WTC11 (cell line): ENCODE measurements at regions not wholly inside any gene's neighbourhood (a gene's known extent, or its start where the extent isn't known, plus 50 kb on each side); places are given as distances from the start of the nearest gene placed in this dataset.

Source experiments
- ATAC-seq: fragments of 200-7000 bp; cut with Tn5 transposase; 2 replicates; pipeline ENCODE4 v1.10.0; 2021; ENCODE audit warnings: mild to moderate bottlenecking, moderate library complexity
- CTCF ChIA-PET: fragments of 300-600 bp; sonication (Branson Sonifier 250); formaldehyde crosslinking; loops from one replicate; lab custom pipeline; 2021; ENCODE audit warnings: antibody characterized with exemption; lab: Charles Lee
- POLR2A ChIA-PET: fragments of 350-600 bp; sonication (Branson Sonifier 250); formaldehyde crosslinking; loops from one replicate; lab custom pipeline; 2021; ENCODE audit warnings: antibody characterized with exemption; lab: Charles Lee
- DNase-seq: peaks from one replicate; pipeline ENCODE4 v3.0.0; 2021; ENCODE audit warnings: low spot score
- H3K27ac Mint-ChIP-seq: 2 replicates; pipeline ENCODE4 v1.8.0; 2021; ENCODE audit warnings: mixed read lengths
- H3K27me3 Mint-ChIP-seq: 2 replicates; pipeline ENCODE4 v1.8.0; 2021; ENCODE audit warnings: low read depth, mild to moderate bottlenecking, moderate library complexity, mixed read lengths
- H3K36me3 Mint-ChIP-seq: 2 replicates; pipeline ENCODE4 v1.8.0; 2021; ENCODE audit warnings: mixed read lengths
- H3K4me1 Mint-ChIP-seq: 2 replicates; pipeline ENCODE4 v1.8.0; 2022; ENCODE audit warnings: mixed read lengths
- H3K4me3 Mint-ChIP-seq: 2 replicates; pipeline ENCODE4 v1.8.0; 2021; ENCODE audit warnings: mild to moderate bottlenecking, moderate library complexity, mixed read lengths
- H3K9me3 Mint-ChIP-seq: 2 replicates; pipeline ENCODE4 v1.8.0; 2021; ENCODE audit warnings: mixed read lengths
- AFF4 ChIP-seq: sonication (generic); formaldehyde crosslinking; IDR thresholded peaks from 2 replicates; pipeline ENCODE4 v1.8.1; 2023; ENCODE audit warnings: mild to moderate bottlenecking, missing genetic modification reagents, borderline replicate concordance
- AR ChIP-seq: fragments of 250-450 bp; sonication (Bioruptor Pico); IDR thresholded peaks from 2 replicates; pipeline ENCODE4 v1.9.0; 2021; ENCODE audit warnings: mild to moderate bottlenecking
- E2F5 ChIP-seq: sonication (generic); formaldehyde crosslinking; IDR thresholded peaks from 2 replicates; pipeline ENCODE4 v1.8.1; 2022; ENCODE audit warnings: mild to moderate bottlenecking, moderate library complexity, missing genetic modification reagents
- EMX1 ChIP-seq: fragments of 250-450 bp; sonication (Bioruptor Pico); IDR thresholded peaks from 2 replicates; pipeline ENCODE4 v1.8.0; 2021; ENCODE audit warnings: mild to moderate bottlenecking
- ESRRA ChIP-seq: sonication (generic); formaldehyde crosslinking; IDR thresholded peaks from 2 replicates; pipeline ENCODE4 v1.8.1; 2022; ENCODE audit warnings: mild to moderate bottlenecking, missing genetic modification reagents, borderline replicate concordance
- ETV6 ChIP-seq: sonication (generic); formaldehyde crosslinking; IDR thresholded peaks from 2 replicates; pipeline ENCODE4 v1.8.1; 2022; ENCODE audit warnings: mild to moderate bottlenecking, missing genetic modification reagents
- FOXK1 ChIP-seq: sonication (generic); formaldehyde crosslinking; IDR thresholded peaks from 2 replicates; pipeline ENCODE4 v1.8.0; 2022; ENCODE audit warnings: mild to moderate bottlenecking, moderate library complexity, missing genetic modification reagents
- GTF2I ChIP-seq: fragments of 250-450 bp; sonication (Bioruptor Pico); conservative IDR thresholded peaks from 2 replicates; pipeline ENCODE4 v1.4.0; 2021; ENCODE audit warnings: mild to moderate bottlenecking
- JUN ChIP-seq: sonication (generic); formaldehyde crosslinking; IDR thresholded peaks from 2 replicates; pipeline ENCODE4 v1.8.0; 2023; ENCODE audit warnings: mild to moderate bottlenecking, missing genetic modification reagents
- KAT7 ChIP-seq: sonication (generic); formaldehyde crosslinking; IDR thresholded peaks from 2 replicates; pipeline ENCODE4 v1.8.1; 2023; ENCODE audit warnings: missing genetic modification reagents, mild to moderate bottlenecking, borderline replicate concordance
- NFATC4 ChIP-seq: fragments of 250-450 bp; sonication (Bioruptor Pico); IDR thresholded peaks from 2 replicates; pipeline ENCODE4 v1.9.0; 2021; ENCODE audit warnings: mild to moderate bottlenecking
- TCF7 ChIP-seq: sonication (generic); formaldehyde crosslinking; IDR thresholded peaks from 2 replicates; pipeline ENCODE4 v1.8.0; 2022; ENCODE audit warnings: mild to moderate bottlenecking, low read depth, missing genetic modification reagents, moderate library complexity
- TEAD4 ChIP-seq: sonication (generic); formaldehyde crosslinking; IDR thresholded peaks from 2 replicates; pipeline ENCODE4 v1.8.0; 2022; ENCODE audit warnings: mild to moderate bottlenecking, missing genetic modification reagents
- ZMAT4 ChIP-seq: fragments of 250-450 bp; sonication (Bioruptor Pico); IDR thresholded peaks from 2 replicates; pipeline ENCODE4 v1.9.0; 2021; ENCODE audit warnings: mild to moderate bottlenecking
- ZNF138 ChIP-seq: sonication (generic); formaldehyde crosslinking; conservative IDR thresholded peaks from 2 replicates; pipeline ENCODE4 v1.8.1; 2022; ENCODE audit warnings: mild to moderate bottlenecking, moderate library complexity, missing genetic modification reagents
- ZNF281 ChIP-seq: sonication (generic); formaldehyde crosslinking; IDR thresholded peaks from 2 replicates; pipeline ENCODE4 v1.8.0; 2023; ENCODE audit warnings: mild to moderate bottlenecking, missing genetic modification reagents

DNA sequence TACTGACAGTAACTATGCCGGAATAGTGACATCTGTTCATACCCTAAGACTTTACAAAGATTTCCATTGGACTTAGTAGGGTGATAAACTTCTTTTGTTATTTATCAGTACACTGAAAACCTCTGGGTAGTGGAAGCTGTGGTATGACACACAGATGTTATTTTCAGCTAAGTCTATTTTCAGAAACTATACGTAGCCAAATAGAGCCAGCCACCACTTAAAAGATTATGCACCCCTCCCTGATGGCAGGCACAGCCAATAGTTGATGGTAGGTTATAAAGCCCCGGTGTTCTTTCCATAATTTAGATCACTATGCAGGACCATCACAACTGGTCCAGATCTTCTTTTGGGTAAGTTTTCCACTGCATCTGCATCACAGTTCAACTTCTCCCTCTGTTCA is 1603.2 kb upstream of the PABPC4L start:
- CTCF ChIA-PET: no interaction called here
- POLR2A ChIA-PET: interaction anchor here (0.6 kb wide), 1 partner anchor 29 kb away, joined by 4 read pairs; no protein-coding TSS in a partner anchor
- Mint-ChIP-seq H3K36me3 (no peaks in the 10 kb centered on the region), H3K9me3 (no peaks in the 10 kb centered on the region), H3K4me1 (no peaks in the 10 kb centered on the region), H3K4me3 (no peak overlapping the region), H3K27ac (no peak overlapping the region), H3K27me3 (no peaks in the 10 kb centered on the region)
- TF ChIP-seq KAT7 (CRISPR knock-in tag) (no peak), FOXK1 (no peak), AFF4 (no peak), ETV6 (no peak), E2F5 (CRISPR knock-in tag) (no peak), ZNF281 (CRISPR knock-in tag) (no peak), ZMAT4 (CRISPR knock-in tag) (no peak)
- DNase-seq: no peak
- no peak for ATAC-seq

GRCh38 chr4:135777361-135777760 is 1575.8 kb upstream of the PABPC4L start:
- ATAC-seq: no peak
- no peak overlapping the region for H3K27ac Mint-ChIP-seq
- ChIA-PET CTCF (no interaction called here), POLR2A (no interaction called here)
- peaks cover 6% of the 10 kb centered on the region for H3K36me3 Mint-ChIP-seq
- H3K9me3 Mint-ChIP-seq: peaks cover 24% of the 10 kb centered on the region
- no peak for DNase-seq
- H3K4me1 Mint-ChIP-seq: peaks cover 3% of the 10 kb centered on the region; the same call in 1 of the 2 replicates
- no peaks in the 10 kb centered on the region for H3K27me3 Mint-ChIP-seq
- no peak for TF ChIP-seq ZNF138 (CRISPR knock-in tag)
- no peak for TF ChIP-seq EMX1 (CRISPR knock-in tag)
- no peak for TF ChIP-seq AR (CRISPR knock-in tag)
- no peak for TF ChIP-seq ESRRA (CRISPR knock-in tag)
- TF ChIP-seq TCF7 (CRISPR knock-in tag): no peak
- no peak for TF ChIP-seq NFATC4
- no peak for TF ChIP-seq JUN (CRISPR knock-in tag)
- TF ChIP-seq GTF2I (CRISPR knock-in tag): no peak
- no peak for TF ChIP-seq TEAD4 (CRISPR knock-in tag)
- H3K4me3 Mint-ChIP-seq: no peak overlapping the region
